ACHN (cell line): ENCODE measurements at regions not wholly inside any gene's neighbourhood (a gene's known extent, or its start where the extent isn't known, plus 50 kb on each side); places are given as distances from the start of the nearest gene placed in this dataset.

Source experiments
- DNase-seq: peaks from one replicate; pipeline ENCODE4 v3.0.0-alpha.2; 2015
- in situ Hi-C: cut with HindIII; loops from 2 replicates; pipeline ENCODE4 v1.10.0; 2017; ENCODE audit warnings: low sequenced_read_pairs, low pct_ligation_motif_present, low pct_unique_long_range_greater_than_20kb

DNA sequence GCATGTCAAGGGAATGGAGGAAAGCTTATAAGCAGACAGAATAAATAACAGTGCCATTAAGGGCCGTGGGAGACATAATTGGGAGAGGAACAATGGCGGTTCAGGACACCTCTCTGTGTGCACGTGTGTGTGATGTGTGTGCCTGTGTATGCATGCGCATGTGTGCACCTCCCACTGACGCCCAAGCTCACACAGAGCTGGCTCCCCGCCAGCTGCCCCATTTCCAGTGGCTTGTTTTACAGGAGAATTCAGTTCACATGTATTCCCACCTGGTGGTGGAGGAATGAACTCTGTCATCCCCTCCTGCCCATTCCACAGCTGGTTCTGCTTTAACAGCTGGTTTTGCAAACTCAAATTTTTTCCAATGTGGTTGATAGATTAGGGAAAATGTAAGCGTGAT, 262.2 kb downstream of the AJAP1 start:
- in situ Hi-C loops, result no loop called here
- no peak for DNase-seq

DNA sequence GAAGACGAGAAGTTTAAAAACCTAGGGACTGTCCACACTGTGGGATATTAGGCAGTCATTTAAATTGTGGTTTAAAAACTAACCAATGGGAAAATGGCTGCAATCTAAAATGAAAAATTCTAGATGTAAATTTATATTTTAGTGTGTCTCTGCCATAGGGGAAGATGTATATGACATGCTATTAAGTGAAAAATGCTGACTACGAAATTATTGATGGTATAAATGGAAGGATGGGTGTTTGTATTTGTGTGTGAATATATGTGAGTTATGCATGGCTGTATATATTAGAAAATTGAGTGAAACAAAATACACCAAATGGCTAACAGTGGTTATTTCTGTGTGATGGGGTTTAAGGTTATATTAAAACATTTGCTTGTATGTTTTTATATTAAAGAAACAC, 260.7 kb downstream of the AJAP1 start:
- in situ Hi-C loops, result no loop called here
- no peak for DNase-seq

GRCh38 chr1:4908486-4908885, 254.1 kb downstream of the AJAP1 start:
- in situ Hi-C loops, result no loop called here
- DNase-seq, result no peak

DNA sequence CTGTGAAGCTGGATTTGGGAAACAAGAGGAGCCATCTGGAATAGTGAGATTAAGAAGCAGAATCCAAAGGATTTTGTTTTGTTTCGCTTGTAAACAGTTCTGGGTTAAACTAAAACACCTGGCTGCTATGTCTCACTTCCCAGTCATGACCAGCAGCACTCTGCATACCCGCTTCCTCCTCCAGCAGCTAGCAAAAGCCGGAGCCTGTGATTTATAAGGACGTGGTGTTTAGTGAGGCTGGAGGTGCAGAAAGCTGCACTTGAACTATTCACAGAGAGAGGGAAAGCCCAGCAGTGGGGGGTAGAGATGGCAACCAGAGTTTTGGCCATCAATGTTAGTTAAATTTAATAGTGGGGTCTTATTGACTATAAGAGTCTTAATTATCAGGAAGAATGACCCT, 240.2 kb downstream of the AJAP1 start:
- no peak for DNase-seq
- in situ Hi-C loops, result no loop called here

DNA sequence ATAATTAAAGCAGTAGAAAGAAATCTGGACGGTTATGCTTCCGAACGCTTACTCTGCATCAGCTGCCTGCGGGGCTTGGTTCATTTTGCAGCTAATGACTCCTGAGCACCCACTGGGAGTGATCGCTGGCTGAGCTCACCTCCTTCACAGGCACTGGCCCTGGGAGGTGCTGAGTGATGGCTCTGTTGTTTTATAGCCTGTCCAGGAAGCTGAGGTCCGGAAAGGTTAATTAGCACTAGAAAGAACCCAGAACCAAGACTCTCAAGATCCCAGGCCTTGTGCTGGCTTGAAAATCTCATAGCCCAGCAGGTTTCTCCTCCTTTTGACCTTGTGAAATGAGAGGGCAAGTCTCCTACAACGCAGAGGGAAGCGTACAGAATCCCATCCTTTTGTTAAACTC, 226.2 kb downstream of the AJAP1 start:
- DNase-seq, result no peak
- in situ Hi-C loops, result no loop called here

- DNase-seq, result no peak
- in situ Hi-C loops, result no loop called here
These were observed 223.0 kb downstream of the AJAP1 start for GRCh38 chr1:4877426-4877825.

DNA sequence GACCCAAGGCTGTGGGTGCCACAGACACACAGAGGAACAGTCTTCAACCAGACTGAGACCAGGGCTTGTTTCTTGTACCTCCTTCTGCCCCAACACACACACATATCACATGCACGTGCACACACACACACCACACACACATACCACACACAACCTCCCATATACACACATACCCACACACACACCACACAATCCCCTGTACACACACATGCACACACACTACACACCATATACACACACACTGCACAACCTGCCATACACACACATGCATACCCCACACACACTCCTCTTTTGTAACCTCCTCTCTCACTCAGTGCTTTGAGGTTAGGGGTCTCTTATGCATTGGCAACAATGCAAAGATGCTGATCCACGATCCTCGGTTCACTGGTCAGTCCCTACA, 217.0 kb downstream of the AJAP1 start:
- in situ Hi-C loops, result no loop called here
- no peak for DNase-seq

GRCh38 chr1:4868521-4868920, 214.1 kb downstream of the AJAP1 start:
- in situ Hi-C loops, result no loop called here
- DNase-seq, result no peak

DNA sequence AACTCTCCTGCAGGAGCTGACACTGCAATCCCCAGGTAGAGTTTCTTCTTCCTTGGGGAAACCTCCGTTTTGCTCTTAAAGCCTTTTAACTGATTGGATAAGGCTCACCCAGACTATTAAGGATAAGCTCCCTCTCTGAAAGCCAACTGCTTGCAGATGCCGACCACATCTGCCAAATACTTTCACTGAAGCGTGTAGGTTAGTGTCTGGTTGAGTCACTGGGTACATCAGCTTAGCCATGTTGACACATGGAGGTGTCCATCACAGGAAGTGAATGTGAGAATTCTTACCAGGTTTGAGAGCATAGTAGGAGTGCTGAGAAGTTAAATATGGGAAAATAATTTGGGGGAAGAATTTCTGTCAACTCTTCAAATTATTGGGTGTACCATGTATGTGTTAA, 202.0 kb downstream of the AJAP1 start:
- in situ Hi-C loops, result no loop called here
- no peak for DNase-seq

DNA sequence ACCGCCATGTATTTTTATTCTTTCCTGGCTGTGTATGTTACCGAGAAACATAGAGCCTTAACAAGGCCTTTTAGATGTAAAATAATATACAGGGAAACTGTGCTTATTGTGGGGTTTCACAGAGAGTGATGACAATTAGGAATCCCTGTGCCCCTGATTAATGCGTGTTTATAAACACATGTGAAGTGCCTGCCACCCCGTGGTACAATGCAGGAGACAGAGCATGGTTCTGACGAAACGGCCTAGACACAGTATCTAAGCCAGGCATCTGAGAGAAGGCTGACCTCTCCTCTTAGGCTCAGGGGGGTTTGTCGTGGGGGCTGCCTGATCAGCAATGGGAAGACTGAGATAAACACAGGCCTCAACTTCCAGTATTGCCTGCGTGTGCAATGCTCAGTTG, 200.0 kb downstream of the AJAP1 start:
- DNase-seq, result no peak

GRCh38 chr1:4853904-4854303, 199.5 kb downstream of the AJAP1 start:
- DNase-seq, result no peak
- in situ Hi-C loops, result no loop called here

More for the DNA sequence above, 200.0 kb downstream of the AJAP1 start:
- in situ Hi-C loops, result no loop called here

- in situ Hi-C loops, result no loop called here
- DNase-seq, result no peak
These were observed 197.1 kb downstream of the AJAP1 start for GRCh38 chr1:4851385-4852065.

GRCh38 chr1:4848431-4848830, 194.0 kb downstream of the AJAP1 start:
- DNase-seq, result no peak
- in situ Hi-C loops, result no loop called here

DNA sequence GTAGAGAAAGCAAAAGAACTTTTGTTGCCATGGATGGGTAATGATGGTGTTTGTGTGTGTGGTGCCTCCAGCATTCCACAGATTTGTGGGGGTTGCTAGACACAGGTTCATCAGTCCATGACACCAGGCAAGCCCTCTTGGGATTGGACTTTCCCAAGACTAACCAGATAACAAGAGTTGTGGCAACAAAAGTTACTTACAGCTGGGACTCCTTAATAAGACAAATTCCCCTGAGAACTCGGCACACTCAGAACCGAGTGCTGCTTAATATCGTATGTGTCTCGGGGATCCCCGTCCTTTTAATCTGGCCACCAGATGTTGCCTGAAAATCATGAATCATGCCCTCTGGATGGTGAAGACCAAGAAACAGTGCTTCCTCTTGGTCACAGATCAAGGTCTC, 193.3 kb downstream of the AJAP1 start:
- in situ Hi-C loops, result no loop called here
- DNase-seq, result no peak
